Upper lobe of left lung (tissue), 6 donors: ENCODE measurements at regions not wholly inside any gene's neighbourhood (a gene's known extent, or its start where the extent isn't known, plus 50 kb on each side); places are given as distances from the start of the nearest gene placed in this dataset.

Experiments used
- ATAC-seq, 2 donors: fragments of 200-7000 bp; cut with Tn5 transposase; one replicate each; pipeline ENCODE4 v1.9.1; 2022; ENCODE audit warnings: mild to moderate bottlenecking in 2 of 2, moderate library complexity in 2 of 2; ENCODE audit not compliant: low FRiP score in 2 of 2
- DNase-seq, 2 donors: peaks; one replicate each; pipeline ENCODE4 v3.0.0-alpha.2; 2019 to 2020
- H3K27ac ChIP-seq, 4 donors: fragments of 200-600 bp; sonication (generic); one replicate each; pipeline ENCODE4 v1.5.1; 2016 to 2019
- H3K27me3 ChIP-seq, 4 donors: fragments of 200-600 bp; sonication (generic); one replicate each; pipeline ENCODE4 v1.5.1; 2017 to 2019
- H3K36me3 ChIP-seq, 4 donors: fragments of 200-600 bp; sonication (generic); one replicate each; pipeline ENCODE4 v1.5.1; 2016 to 2019
- H3K4me1 ChIP-seq, 4 donors: fragments of 200-600 bp; sonication (generic); one replicate each; pipeline ENCODE4 v1.5.1; 2018 to 2019
- H3K4me3 ChIP-seq, 4 donors: fragments of 200-600 bp; sonication (generic); one replicate each; pipeline ENCODE4 v1.5.1; 2017 to 2019; ENCODE audit warnings: mild to moderate bottlenecking in 2 of 4, moderate library complexity in 1 of 4
- H3K9me3 ChIP-seq, 4 donors: fragments of 200-600 bp; sonication (generic); one replicate each; pipeline ENCODE4 v1.5.1; 2018 to 2019
- EP300 ChIP-seq, 4 donors: sonication (generic); formaldehyde crosslinking; IDR thresholded peaks; one replicate each; pipeline ENCODE4 v1.5.1; 2017; ENCODE audit warnings: antibody characterized with exemption in 4 of 4, control low read depth in 2 of 4
- POLR2A ChIP-seq, 4 donors: fragments of 450-650 bp; IDR thresholded peaks; one replicate each; pipeline ENCODE4 v1.5.1; 2016 to 2017; ENCODE audit warnings: antibody characterized with exemption in 4 of 4, mild to moderate bottlenecking in 2 of 4
- POLR2AphosphoS5 ChIP-seq, 2 donors: sonication (generic); formaldehyde crosslinking; IDR thresholded peaks; one replicate each; pipeline ENCODE4 v1.5.1; 2017; ENCODE audit warnings: antibody characterized with exemption in 2 of 2
- WGBS, 2 donors: methylation state at CpG; one replicate each; pipeline ENCODE4 v1.1.5; 2017 to 2018; 5-methylcytosine and 5-hydroxymethylcytosine counted together
- TF ChIP-seq, protein P1 (sequence below), 6 experiments: fragments of 450-650 bp in 4 of 6; fragments of 200-600 bp in 2 of 6; sonication (generic) in 2 of 6; IDR thresholded peaks; one replicate each; pipeline ENCODE4 v1.5.1; 2016 to 2019; ENCODE audit warnings: antibody characterized with exemption in 6 of 6
- donor health status: DM: no; HTN: no; CAD: no; lungs with moderate emphysema.
- donor health status: DM: no; HTN: yes; CAD: no; lungs with severe emphysema.

DNA sequence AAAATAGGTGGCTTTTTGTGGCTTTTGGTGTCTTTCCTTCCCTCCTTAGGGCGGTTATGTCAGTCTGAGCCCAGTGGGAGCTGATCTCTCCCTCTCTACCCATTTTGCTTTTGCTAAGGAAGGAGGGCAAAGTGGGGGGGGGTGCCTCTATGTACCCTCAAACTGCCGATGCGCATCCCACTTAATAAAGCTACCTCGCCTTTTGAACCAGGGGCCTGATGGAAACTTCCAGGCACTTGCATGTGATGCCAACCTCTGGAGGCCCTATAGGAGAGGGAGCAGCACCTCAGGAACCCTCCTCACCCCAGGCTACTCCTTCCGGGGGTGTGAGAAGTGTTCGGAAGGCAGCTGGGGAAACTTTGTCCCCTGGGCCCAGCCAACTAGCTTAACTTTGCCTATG, 97.0 kb upstream of the HSD17B12 start:
- ATAC-seq, result no peak
- H3K36me3 ChIP-seq, result no peaks in the 10 kb centered on the region
- H3K27me3 ChIP-seq, result peaks cover 0 to 48% (median 36%) of the 10 kb centered on the region in 4 donors
- no peak overlapping the region for H3K27ac ChIP-seq
- no peak for DNase-seq
- peaks cover 25 to 36% (median 28%) of the 10 kb centered on the region in 4 donors for H3K4me1 ChIP-seq
- TF ChIP-seq POLR2A (IDR thresholded peaks at IDR 0.05) (no peak), EP300 (IDR thresholded peaks at IDR 0.05) (no peak), POLR2AphosphoS5 (IDR thresholded peaks at IDR 0.05) (no peak)
- TF ChIP-seq, protein P1, sequence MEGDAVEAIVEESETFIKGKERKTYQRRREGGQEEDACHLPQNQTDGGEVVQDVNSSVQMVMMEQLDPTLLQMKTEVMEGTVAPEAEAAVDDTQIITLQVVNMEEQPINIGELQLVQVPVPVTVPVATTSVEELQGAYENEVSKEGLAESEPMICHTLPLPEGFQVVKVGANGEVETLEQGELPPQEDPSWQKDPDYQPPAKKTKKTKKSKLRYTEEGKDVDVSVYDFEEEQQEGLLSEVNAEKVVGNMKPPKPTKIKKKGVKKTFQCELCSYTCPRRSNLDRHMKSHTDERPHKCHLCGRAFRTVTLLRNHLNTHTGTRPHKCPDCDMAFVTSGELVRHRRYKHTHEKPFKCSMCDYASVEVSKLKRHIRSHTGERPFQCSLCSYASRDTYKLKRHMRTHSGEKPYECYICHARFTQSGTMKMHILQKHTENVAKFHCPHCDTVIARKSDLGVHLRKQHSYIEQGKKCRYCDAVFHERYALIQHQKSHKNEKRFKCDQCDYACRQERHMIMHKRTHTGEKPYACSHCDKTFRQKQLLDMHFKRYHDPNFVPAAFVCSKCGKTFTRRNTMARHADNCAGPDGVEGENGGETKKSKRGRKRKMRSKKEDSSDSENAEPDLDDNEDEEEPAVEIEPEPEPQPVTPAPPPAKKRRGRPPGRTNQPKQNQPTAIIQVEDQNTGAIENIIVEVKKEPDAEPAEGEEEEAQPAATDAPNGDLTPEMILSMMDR (IDR thresholded peaks at IDR 0.05), result no peak
- H3K9me3 ChIP-seq, result no peaks in the 10 kb centered on the region
- 21 to 35% methylated on average over 6 of the region's 6 CpGs for WGBS, 2 donors
- H3K4me3 ChIP-seq, result no peak overlapping the region

DNA sequence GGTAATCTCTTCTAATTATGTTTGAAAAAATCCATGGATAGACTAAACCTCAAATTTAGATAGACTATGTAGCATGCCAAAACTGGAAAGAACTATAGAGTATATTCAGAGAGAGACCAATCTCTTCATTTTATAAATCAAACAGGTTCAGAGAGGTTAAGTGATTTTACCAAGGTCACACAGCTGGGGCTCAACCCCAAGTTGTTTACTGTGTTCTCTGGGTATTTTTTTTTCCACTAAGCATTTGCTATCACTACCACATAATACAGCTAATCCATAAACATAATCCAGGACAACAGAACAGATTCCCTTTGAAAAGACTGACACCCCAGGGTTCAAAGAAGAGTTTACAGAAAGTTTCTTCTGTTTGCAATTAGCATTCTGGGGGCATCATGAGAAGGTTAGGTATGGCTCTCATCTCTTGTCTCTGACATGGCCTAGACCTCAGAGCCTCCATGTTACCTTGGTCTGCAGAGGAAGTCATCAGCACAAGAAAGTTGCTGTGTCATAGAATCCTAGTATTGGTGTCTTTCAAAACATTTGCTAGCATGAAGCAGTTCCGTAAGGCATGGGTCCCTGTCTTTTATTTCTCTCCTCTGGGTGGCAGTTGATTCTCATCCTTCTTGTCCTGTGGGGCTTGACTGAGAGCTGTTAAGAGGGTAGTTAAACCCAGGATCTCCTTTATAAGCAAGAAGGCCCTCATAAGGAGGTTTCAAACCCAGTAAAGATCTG, 94.5 kb upstream of the HSD17B12 start:
- no peak for ATAC-seq
- TF ChIP-seq, protein P1 (IDR thresholded peaks at IDR 0.05), result no peak
- TF ChIP-seq POLR2AphosphoS5 (IDR thresholded peaks at IDR 0.05) (no peak), EP300 (IDR thresholded peaks at IDR 0.05) (no peak), POLR2A (IDR thresholded peaks at IDR 0.05) (no peak)
- 50 to 73% methylated on average over 1 of the region's 1 CpG for WGBS, 2 donors
- Histone ChIP-seq H3K27ac (no peak overlapping the region), H3K4me1 (peaks cover 9 to 11% (median 9%) of the 10 kb centered on the region in 4 donors), H3K27me3 (peaks cover 0 to 28% (median 23%) of the 10 kb centered on the region in 4 donors), H3K9me3 (no peaks in the 10 kb centered on the region), H3K4me3 (no peak overlapping the region), H3K36me3 (no peaks in the 10 kb centered on the region)
- no peak for DNase-seq

DNA sequence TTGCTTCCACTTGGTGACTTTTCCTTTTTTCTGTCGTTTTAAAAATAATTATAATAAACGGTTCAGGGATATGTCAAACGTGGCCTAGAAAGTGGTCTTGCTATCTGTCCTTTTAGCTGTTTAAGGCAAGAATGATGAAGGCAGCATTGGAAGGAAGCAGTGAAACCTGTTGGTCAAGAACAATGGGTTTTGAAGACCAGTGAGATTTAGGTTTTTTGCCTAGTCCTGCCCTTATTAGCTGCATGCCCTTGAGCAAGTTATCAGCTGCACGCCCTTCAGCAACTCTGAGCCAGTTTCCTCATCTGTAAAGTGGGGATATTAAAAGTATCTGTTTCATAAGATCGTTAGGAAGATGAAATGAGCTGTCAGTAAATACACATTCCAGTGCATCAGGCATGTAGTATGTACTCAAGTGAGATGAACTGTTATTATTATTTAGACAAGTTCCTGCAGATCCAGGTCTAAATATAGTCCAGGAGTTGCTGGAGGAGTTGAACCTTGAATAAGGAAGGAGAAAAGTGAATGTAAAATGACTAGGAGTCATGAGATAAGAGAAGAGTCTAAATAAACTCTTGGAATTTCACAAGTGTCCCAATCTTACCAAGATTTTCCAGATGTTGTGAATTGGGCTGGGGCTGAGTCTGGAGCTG, 90.8 kb upstream of the HSD17B12 start:
- ATAC-seq (no peak), DNase-seq (no peak)
- Histone ChIP-seq H3K27me3 (no peaks in the 10 kb centered on the region), H3K4me3 (no peak overlapping the region), H3K36me3 (no peaks in the 10 kb centered on the region), H3K4me1 (no peaks in the 10 kb centered on the region), H3K9me3 (no peaks in the 10 kb centered on the region), H3K27ac (no peak overlapping the region)
- WGBS, 2 donors, result 76 to 78% methylated on average over 5 of the region's 5 CpGs
- TF ChIP-seq EP300 (IDR thresholded peaks at IDR 0.05) (no peak), POLR2A (IDR thresholded peaks at IDR 0.05) (no peak), POLR2AphosphoS5 (IDR thresholded peaks at IDR 0.05) (no peak)
- TF ChIP-seq, protein P1 (IDR thresholded peaks at IDR 0.05), result no peak

DNA sequence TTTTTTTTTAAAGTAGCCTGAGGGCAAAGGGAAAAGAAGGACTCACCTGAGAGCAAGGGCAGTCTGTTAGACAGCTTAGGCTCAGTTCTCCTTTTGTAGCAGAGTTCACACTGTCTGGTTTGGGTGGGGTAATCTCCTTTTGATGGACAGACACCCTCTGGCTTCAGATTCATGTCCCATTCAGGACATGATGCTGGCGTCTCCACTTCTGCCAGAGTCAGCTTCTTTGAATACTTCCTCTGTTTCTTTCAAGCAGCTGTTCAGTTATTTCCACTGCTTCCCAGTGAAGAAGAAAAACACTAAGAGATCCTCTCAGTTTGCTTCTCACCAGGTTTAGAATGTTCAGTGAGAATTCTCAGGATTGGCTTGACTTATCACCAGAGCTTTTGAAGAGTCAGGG, 79.0 kb upstream of the HSD17B12 start:
- Histone ChIP-seq H3K4me3 (no peak overlapping the region), H3K27ac (no peak overlapping the region), H3K36me3 (no peaks in the 10 kb centered on the region), H3K9me3 (no peaks in the 10 kb centered on the region), H3K4me1 (no peaks in the 10 kb centered on the region), H3K27me3 (no peaks in the 10 kb centered on the region)
- TF ChIP-seq EP300 (IDR thresholded peaks at IDR 0.05) (no peak), POLR2A (IDR thresholded peaks at IDR 0.05) (no peak), POLR2AphosphoS5 (IDR thresholded peaks at IDR 0.05) (no peak)
- TF ChIP-seq, protein P1 (IDR thresholded peaks at IDR 0.05), result no peak
- no peak for DNase-seq
- peak in 1 of 2 donors; percentile 31 for ATAC-seq
- WGBS, 2 donors, result 35 to 46% methylated on average over 1 of the region's 1 CpG
